WTC11 (cell line): ENCODE measurements at regions not wholly inside any gene's neighbourhood (a gene's known extent, or its start where the extent isn't known, plus 50 kb on each side); places are given as distances from the start of the nearest gene placed in this dataset.
A peak's percentile ranks its signal among the peaks of the same experiment; 100 is the strongest.

Experiments used
- ATAC-seq: fragments of 200-7000 bp; cut with Tn5 transposase; 2 replicates; pipeline ENCODE4 v1.10.0; 2021; ENCODE audit warnings: mild to moderate bottlenecking, moderate library complexity
- CTCF ChIA-PET: fragments of 300-600 bp; sonication (Branson Sonifier 250); formaldehyde crosslinking; loops from one replicate; lab custom pipeline; 2021; ENCODE audit warnings: antibody characterized with exemption; lab: Charles Lee
- POLR2A ChIA-PET: fragments of 350-600 bp; sonication (Branson Sonifier 250); formaldehyde crosslinking; loops from one replicate; lab custom pipeline; 2021; ENCODE audit warnings: antibody characterized with exemption; lab: Charles Lee
- DNase-seq: peaks from one replicate; pipeline ENCODE4 v3.0.0; 2021; ENCODE audit warnings: low spot score
- H3K27ac Mint-ChIP-seq: 2 replicates; pipeline ENCODE4 v1.8.0; 2021; ENCODE audit warnings: mixed read lengths
- H3K27me3 Mint-ChIP-seq: 2 replicates; pipeline ENCODE4 v1.8.0; 2021; ENCODE audit warnings: low read depth, mild to moderate bottlenecking, moderate library complexity, mixed read lengths
- H3K36me3 Mint-ChIP-seq: 2 replicates; pipeline ENCODE4 v1.8.0; 2021; ENCODE audit warnings: mixed read lengths
- H3K4me1 Mint-ChIP-seq: 2 replicates; pipeline ENCODE4 v1.8.0; 2022; ENCODE audit warnings: mixed read lengths
- H3K4me3 Mint-ChIP-seq: 2 replicates; pipeline ENCODE4 v1.8.0; 2021; ENCODE audit warnings: mild to moderate bottlenecking, moderate library complexity, mixed read lengths
- H3K9me3 Mint-ChIP-seq: 2 replicates; pipeline ENCODE4 v1.8.0; 2021; ENCODE audit warnings: mixed read lengths
- ATF1 ChIP-seq: sonication (generic); formaldehyde crosslinking; IDR thresholded peaks from 2 replicates; pipeline ENCODE4 v1.8.1; 2023; ENCODE audit warnings: mild to moderate bottlenecking, moderate library complexity, missing genetic modification reagents
- ESRRA ChIP-seq: sonication (generic); formaldehyde crosslinking; IDR thresholded peaks from 2 replicates; pipeline ENCODE4 v1.8.1; 2022; ENCODE audit warnings: mild to moderate bottlenecking, missing genetic modification reagents, borderline replicate concordance
- FOXP1 ChIP-seq: sonication (generic); formaldehyde crosslinking; IDR thresholded peaks from 2 replicates; pipeline ENCODE4 v1.8.0; 2022; ENCODE audit warnings: missing genetic modification reagents, mild to moderate bottlenecking, moderate library complexity, borderline replicate concordance
- GTF2I ChIP-seq: fragments of 250-450 bp; sonication (Bioruptor Pico); conservative IDR thresholded peaks from 2 replicates; pipeline ENCODE4 v1.4.0; 2021; ENCODE audit warnings: mild to moderate bottlenecking
- IRF2 ChIP-seq: sonication (generic); formaldehyde crosslinking; IDR thresholded peaks from 2 replicates; pipeline ENCODE4 v1.8.0; 2022; ENCODE audit warnings: low read depth, missing genetic modification reagents, borderline replicate concordance
- NFATC4 ChIP-seq: fragments of 250-450 bp; sonication (Bioruptor Pico); IDR thresholded peaks from 2 replicates; pipeline ENCODE4 v1.9.0; 2021; ENCODE audit warnings: mild to moderate bottlenecking
- NFYB ChIP-seq: sonication (generic); formaldehyde crosslinking; conservative IDR thresholded peaks from 2 replicates; pipeline ENCODE4 v1.8.0; 2022; ENCODE audit warnings: low read depth, missing genetic modification reagents
- PRRX2 ChIP-seq: fragments of 250-450 bp; sonication (Bioruptor Pico); IDR thresholded peaks from 2 replicates; pipeline ENCODE4 v1.8.0; 2021; ENCODE audit warnings: mild to moderate bottlenecking
- SP1 ChIP-seq: sonication (generic); formaldehyde crosslinking; conservative IDR thresholded peaks from 2 replicates; pipeline ENCODE4 v1.8.1; 2022; ENCODE audit warnings: missing genetic modification reagents
- TEAD1 ChIP-seq: sonication (generic); formaldehyde crosslinking; IDR thresholded peaks from 2 replicates; pipeline ENCODE4 v1.8.0; 2022; ENCODE audit warnings: mild to moderate bottlenecking, missing genetic modification reagents
- TEAD4 ChIP-seq: sonication (generic); formaldehyde crosslinking; IDR thresholded peaks from 2 replicates; pipeline ENCODE4 v1.8.0; 2022; ENCODE audit warnings: mild to moderate bottlenecking, missing genetic modification reagents
- ZNF138 ChIP-seq: sonication (generic); formaldehyde crosslinking; conservative IDR thresholded peaks from 2 replicates; pipeline ENCODE4 v1.8.1; 2022; ENCODE audit warnings: mild to moderate bottlenecking, moderate library complexity, missing genetic modification reagents
- ZNF219 ChIP-seq: sonication (generic); formaldehyde crosslinking; IDR thresholded peaks from 2 replicates; pipeline ENCODE4 v1.8.0; 2023; ENCODE audit warnings: missing genetic modification reagents, mild to moderate bottlenecking, borderline replicate concordance
- ZNF232 ChIP-seq: sonication (generic); formaldehyde crosslinking; IDR thresholded peaks from 2 replicates; pipeline ENCODE4 v1.8.0; 2022; ENCODE audit warnings: mild to moderate bottlenecking, missing genetic modification reagents
- ZNF263 ChIP-seq: sonication (generic); formaldehyde crosslinking; IDR thresholded peaks from 2 replicates; pipeline ENCODE4 v1.8.1; 2022; ENCODE audit warnings: low read depth, mild to moderate bottlenecking, moderate library complexity, missing genetic modification reagents
- TF ChIP-seq, protein P1 (sequence below): sonication (generic); formaldehyde crosslinking; IDR thresholded peaks from 2 replicates; pipeline ENCODE4 v1.8.1; 2023; ENCODE audit warnings: mild to moderate bottlenecking, missing genetic modification reagents
- TF ChIP-seq, protein P2 (sequence below): sonication (generic); formaldehyde crosslinking; IDR thresholded peaks from 2 replicates; pipeline ENCODE4 v1.8.1; 2023; ENCODE audit warnings: mild to moderate bottlenecking, moderate library complexity, missing genetic modification reagents
- TF ChIP-seq, protein P3 (sequence below): sonication (generic); formaldehyde crosslinking; conservative IDR thresholded peaks from 2 replicates; pipeline ENCODE4 v1.8.1; 2023; ENCODE audit warnings: mild to moderate bottlenecking, low read depth, missing genetic modification reagents, moderate library complexity
- TF ChIP-seq, protein P4 (sequence below): sonication (generic); formaldehyde crosslinking; IDR thresholded peaks from 2 replicates; pipeline ENCODE4 v1.8.0; 2022; ENCODE audit warnings: mild to moderate bottlenecking, missing genetic modification reagents
- TF ChIP-seq, protein P5 (sequence below): fragments of 200-600 bp; IDR thresholded peaks from 2 replicates; pipeline ENCODE4 v1.8.0; 2022; ENCODE audit warnings: antibody characterized with exemption
- TF ChIP-seq, protein P6 (sequence below): sonication (generic); formaldehyde crosslinking; IDR thresholded peaks from 2 replicates; pipeline ENCODE4 v1.8.0; 2022; ENCODE audit warnings: mild to moderate bottlenecking, missing genetic modification reagents
- TF ChIP-seq, protein P7 (sequence below): sonication (generic); formaldehyde crosslinking; IDR thresholded peaks from 2 replicates; pipeline ENCODE4 v1.8.1; 2023; ENCODE audit warnings: mild to moderate bottlenecking, missing genetic modification reagents, moderate library complexity
- TF ChIP-seq, protein P8 (sequence below): sonication (generic); formaldehyde crosslinking; IDR thresholded peaks from 2 replicates; pipeline ENCODE4 v1.8.1; 2022; ENCODE audit warnings: low read depth, mild to moderate bottlenecking, moderate library complexity, missing genetic modification reagents, borderline replicate concordance

DNA sequence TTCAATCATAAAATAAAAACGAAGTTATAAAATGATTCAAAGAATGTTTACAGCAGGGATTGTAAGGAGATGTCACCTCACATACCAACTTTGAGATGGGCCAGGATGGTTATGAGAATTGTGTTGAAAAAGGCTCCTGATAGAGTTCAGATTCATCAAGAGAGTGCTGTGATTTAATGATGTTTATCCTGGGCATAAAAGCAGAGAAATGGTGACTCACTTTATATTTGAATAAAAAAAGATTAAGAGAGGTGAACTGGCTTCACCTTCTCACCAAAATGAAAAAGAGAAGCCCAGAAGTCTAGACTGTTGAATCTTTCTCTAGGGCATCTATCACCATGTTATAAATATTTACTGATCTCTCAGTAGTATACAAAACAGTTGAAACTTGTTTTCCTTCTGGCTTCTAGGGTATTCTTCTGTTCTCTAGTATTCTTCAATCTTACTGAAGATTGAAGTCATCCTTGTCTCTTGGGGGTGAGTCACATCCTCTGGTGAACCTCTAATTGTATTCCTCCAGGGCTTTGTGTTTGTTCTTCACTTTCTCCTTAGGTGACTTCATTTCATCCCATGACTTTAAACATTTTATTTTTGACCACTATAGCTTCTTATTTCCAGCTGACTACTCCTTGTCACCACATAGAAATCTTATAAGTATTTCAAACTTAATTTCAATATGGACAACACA lies 1237.3 kb upstream of the C9orf72 start:
- H3K27me3 Mint-ChIP-seq, result no peaks in the 10 kb centered on the region
- POLR2A ChIA-PET, result no interaction called here
- DNase-seq, result no peak
- TF ChIP-seq, protein P1, sequence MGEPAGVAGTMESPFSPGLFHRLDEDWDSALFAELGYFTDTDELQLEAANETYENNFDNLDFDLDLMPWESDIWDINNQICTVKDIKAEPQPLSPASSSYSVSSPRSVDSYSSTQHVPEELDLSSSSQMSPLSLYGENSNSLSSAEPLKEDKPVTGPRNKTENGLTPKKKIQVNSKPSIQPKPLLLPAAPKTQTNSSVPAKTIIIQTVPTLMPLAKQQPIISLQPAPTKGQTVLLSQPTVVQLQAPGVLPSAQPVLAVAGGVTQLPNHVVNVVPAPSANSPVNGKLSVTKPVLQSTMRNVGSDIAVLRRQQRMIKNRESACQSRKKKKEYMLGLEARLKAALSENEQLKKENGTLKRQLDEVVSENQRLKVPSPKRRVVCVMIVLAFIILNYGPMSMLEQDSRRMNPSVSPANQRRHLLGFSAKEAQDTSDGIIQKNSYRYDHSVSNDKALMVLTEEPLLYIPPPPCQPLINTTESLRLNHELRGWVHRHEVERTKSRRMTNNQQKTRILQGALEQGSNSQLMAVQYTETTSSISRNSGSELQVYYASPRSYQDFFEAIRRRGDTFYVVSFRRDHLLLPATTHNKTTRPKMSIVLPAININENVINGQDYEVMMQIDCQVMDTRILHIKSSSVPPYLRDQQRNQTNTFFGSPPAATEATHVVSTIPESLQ (CRISPR knock-in tag), result no peak
- TF ChIP-seq, protein P2, sequence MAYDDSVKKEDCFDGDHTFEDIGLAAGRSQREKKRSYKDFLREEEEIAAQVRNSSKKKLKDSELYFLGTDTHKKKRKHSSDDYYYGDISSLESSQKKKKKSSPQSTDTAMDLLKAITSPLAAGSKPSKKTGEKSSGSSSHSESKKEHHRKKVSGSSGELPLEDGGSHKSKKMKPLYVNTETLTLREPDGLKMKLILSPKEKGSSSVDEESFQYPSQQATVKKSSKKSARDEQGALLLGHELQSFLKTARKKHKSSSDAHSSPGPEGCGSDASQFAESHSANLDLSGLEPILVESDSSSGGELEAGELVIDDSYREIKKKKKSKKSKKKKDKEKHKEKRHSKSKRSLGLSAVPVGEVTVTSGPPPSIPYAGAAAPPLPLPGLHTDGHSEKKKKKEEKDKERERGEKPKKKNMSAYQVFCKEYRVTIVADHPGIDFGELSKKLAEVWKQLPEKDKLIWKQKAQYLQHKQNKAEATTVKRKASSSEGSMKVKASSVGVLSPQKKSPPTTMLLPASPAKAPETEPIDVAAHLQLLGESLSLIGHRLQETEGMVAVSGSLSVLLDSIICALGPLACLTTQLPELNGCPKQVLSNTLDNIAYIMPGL (CRISPR knock-in tag), result no peak
- TF ChIP-seq, protein P3, sequence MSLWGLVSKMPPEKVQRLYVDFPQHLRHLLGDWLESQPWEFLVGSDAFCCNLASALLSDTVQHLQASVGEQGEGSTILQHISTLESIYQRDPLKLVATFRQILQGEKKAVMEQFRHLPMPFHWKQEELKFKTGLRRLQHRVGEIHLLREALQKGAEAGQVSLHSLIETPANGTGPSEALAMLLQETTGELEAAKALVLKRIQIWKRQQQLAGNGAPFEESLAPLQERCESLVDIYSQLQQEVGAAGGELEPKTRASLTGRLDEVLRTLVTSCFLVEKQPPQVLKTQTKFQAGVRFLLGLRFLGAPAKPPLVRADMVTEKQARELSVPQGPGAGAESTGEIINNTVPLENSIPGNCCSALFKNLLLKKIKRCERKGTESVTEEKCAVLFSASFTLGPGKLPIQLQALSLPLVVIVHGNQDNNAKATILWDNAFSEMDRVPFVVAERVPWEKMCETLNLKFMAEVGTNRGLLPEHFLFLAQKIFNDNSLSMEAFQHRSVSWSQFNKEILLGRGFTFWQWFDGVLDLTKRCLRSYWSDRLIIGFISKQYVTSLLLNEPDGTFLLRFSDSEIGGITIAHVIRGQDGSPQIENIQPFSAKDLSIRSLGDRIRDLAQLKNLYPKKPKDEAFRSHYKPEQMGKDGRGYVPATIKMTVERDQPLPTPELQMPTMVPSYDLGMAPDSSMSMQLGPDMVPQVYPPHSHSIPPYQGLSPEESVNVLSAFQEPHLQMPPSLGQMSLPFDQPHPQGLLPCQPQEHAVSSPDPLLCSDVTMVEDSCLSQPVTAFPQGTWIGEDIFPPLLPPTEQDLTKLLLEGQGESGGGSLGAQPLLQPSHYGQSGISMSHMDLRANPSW (CRISPR knock-in tag), result no peak
- TF ChIP-seq, protein P4, sequence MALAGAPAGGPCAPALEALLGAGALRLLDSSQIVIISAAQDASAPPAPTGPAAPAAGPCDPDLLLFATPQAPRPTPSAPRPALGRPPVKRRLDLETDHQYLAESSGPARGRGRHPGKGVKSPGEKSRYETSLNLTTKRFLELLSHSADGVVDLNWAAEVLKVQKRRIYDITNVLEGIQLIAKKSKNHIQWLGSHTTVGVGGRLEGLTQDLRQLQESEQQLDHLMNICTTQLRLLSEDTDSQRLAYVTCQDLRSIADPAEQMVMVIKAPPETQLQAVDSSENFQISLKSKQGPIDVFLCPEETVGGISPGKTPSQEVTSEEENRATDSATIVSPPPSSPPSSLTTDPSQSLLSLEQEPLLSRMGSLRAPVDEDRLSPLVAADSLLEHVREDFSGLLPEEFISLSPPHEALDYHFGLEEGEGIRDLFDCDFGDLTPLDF (CRISPR knock-in tag), result no peak
- TF ChIP-seq TEAD4 (CRISPR knock-in tag), result no peak
- TF ChIP-seq ZNF263, result no peak
- TF ChIP-seq, protein P5, sequence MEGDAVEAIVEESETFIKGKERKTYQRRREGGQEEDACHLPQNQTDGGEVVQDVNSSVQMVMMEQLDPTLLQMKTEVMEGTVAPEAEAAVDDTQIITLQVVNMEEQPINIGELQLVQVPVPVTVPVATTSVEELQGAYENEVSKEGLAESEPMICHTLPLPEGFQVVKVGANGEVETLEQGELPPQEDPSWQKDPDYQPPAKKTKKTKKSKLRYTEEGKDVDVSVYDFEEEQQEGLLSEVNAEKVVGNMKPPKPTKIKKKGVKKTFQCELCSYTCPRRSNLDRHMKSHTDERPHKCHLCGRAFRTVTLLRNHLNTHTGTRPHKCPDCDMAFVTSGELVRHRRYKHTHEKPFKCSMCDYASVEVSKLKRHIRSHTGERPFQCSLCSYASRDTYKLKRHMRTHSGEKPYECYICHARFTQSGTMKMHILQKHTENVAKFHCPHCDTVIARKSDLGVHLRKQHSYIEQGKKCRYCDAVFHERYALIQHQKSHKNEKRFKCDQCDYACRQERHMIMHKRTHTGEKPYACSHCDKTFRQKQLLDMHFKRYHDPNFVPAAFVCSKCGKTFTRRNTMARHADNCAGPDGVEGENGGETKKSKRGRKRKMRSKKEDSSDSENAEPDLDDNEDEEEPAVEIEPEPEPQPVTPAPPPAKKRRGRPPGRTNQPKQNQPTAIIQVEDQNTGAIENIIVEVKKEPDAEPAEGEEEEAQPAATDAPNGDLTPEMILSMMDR, result no peak
- TF ChIP-seq FOXP1 (CRISPR knock-in tag), result no peak
- no peak for TF ChIP-seq SP1 (CRISPR knock-in tag)
- TF ChIP-seq, protein P6, sequence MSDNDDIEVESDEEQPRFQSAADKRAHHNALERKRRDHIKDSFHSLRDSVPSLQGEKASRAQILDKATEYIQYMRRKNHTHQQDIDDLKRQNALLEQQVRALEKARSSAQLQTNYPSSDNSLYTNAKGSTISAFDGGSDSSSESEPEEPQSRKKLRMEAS (CRISPR knock-in tag), result no peak
- TF ChIP-seq NFYB (CRISPR knock-in tag), result no peak
- no peak for TF ChIP-seq ZNF232 (CRISPR knock-in tag)
- TF ChIP-seq, all 79 proteins: peak for 0
- H3K27ac Mint-ChIP-seq, result no peak overlapping the region
- H3K4me3 Mint-ChIP-seq, result no peak overlapping the region
- H3K4me1 Mint-ChIP-seq, result no peaks in the 10 kb centered on the region
- no peak for ATAC-seq
- CTCF ChIA-PET, result no interaction called here
- H3K9me3 Mint-ChIP-seq, result peaks cover 5% of the 10 kb centered on the region; the same call in 1 of the 2 replicates
- H3K36me3 Mint-ChIP-seq, result no peaks in the 10 kb centered on the region

DNA sequence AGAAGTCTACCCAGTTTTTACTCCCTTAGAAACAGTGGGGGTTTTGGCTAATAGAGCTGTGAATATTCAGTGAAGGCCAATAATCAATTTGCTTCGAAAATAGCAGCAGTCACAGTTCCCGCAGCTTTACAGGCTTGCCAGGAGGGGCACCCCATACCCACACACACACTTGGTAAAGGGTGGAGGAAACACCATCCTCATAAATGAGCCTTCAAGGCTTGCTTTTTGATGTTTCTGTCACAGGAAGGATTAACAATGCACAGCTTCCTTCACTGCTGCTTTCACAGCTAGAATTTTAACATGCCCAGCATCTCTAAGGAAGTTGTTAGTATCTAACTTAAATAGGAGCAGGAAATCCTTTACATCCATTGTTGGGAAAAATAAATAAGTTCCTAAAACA lies 1247.5 kb upstream of the C9orf72 start:
- H3K27me3 Mint-ChIP-seq, result peaks cover 3% of the 10 kb centered on the region; the same call in 1 of the 2 replicates
- ChIA-PET POLR2A (no interaction called here), CTCF (interaction anchor here (0.7 to 2.0 kb wide), 6 partner anchors 46 to 392 kb away, joined by 3 to 19 read pairs (median 4); partner anchors contain the start of gene LINGO2)
- H3K27ac Mint-ChIP-seq, result peak overlapping the region; percentile 88
- H3K9me3 Mint-ChIP-seq, result peaks cover 22% of the 10 kb centered on the region
- DNase-seq (peak; percentile 17), ATAC-seq (peak; percentile 87)
- peaks cover 18% of the 10 kb centered on the region for H3K36me3 Mint-ChIP-seq
- peak overlapping the region; percentile 6; the same call in 1 of the 2 replicates for H3K4me3 Mint-ChIP-seq
- peaks cover 66% of the 10 kb centered on the region for H3K4me1 Mint-ChIP-seq
- TF ChIP-seq ESRRA (no peak), IRF2 (no peak), ZNF138 (CRISPR knock-in tag) (no peak), TEAD1 (no peak), ZNF219 (CRISPR knock-in tag) (no peak), ATF1 (CRISPR knock-in tag) (no peak), GTF2I (CRISPR knock-in tag) (no peak), PRRX2 (CRISPR knock-in tag) (no peak), NFATC4 (CRISPR knock-in tag) (no peak)
- TF ChIP-seq, protein P7, sequence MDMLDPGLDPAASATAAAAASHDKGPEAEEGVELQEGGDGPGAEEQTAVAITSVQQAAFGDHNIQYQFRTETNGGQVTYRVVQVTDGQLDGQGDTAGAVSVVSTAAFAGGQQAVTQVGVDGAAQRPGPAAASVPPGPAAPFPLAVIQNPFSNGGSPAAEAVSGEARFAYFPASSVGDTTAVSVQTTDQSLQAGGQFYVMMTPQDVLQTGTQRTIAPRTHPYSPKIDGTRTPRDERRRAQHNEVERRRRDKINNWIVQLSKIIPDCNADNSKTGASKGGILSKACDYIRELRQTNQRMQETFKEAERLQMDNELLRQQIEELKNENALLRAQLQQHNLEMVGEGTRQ (CRISPR knock-in tag), result no peak
- TF ChIP-seq, protein P8, sequence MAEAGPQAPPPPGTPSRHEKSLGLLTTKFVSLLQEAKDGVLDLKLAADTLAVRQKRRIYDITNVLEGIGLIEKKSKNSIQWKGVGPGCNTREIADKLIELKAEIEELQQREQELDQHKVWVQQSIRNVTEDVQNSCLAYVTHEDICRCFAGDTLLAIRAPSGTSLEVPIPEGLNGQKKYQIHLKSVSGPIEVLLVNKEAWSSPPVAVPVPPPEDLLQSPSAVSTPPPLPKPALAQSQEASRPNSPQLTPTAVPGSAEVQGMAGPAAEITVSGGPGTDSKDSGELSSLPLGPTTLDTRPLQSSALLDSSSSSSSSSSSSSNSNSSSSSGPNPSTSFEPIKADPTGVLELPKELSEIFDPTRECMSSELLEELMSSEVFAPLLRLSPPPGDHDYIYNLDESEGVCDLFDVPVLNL (CRISPR knock-in tag), result no peak
